PC-9 (cell line): ENCODE measurements at regions not wholly inside any gene's neighbourhood (a gene's known extent, or its start where the extent isn't known, plus 50 kb on each side); places are given as distances from the start of the nearest gene placed in this dataset.

Experiments used
- CTCF ChIP-seq: fragments of 200-600 bp; sonication (generic); conservative IDR thresholded peaks from 2 replicates; pipeline ENCODE4 v1.6.1; 2017; ENCODE audit warnings: mixed run types, antibody characterized with exemption, mild to moderate bottlenecking, moderate library complexity
- EZH2 ChIP-seq: fragments of 200-600 bp; sonication (generic); IDR thresholded peaks from 2 replicates; pipeline ENCODE4 v1.8.0; 2017; ENCODE audit warnings: antibody characterized with exemption, low read depth

- TF ChIP-seq CTCF = no peak
- no peak for TF ChIP-seq EZH2
Observed at GRCh38 chr2:226073496-226074160, 674.1 kb downstream of the NYAP2 start.
